Naive B cell (primary cell): ENCODE measurements at regions not wholly inside any gene's neighbourhood (a gene's known extent, or its start where the extent isn't known, plus 50 kb on each side); places are given as distances from the start of the nearest gene placed in this dataset.
"Not testable (repeated sequence)": the region's sequence is repeated elsewhere in the genome, so short reads cannot be mapped to it uniquely, and the experiment has no call there.

Experiments used
- ATAC-seq, 2 donors: fragments of 150-1000 bp; cut with Tn5 transposase; 2 replicates each; pipeline ENCODE4 v1.10.0; 2021; ENCODE audit warnings: low read depth in 2 of 2, mild to moderate bottlenecking in 2 of 2, moderate library complexity in 2 of 2
- DNase-seq: peaks from one replicate; pipeline ENCODE4 v3.0.0; 2022
- H3K27ac Mint-ChIP-seq, 6 donors: one replicate each; pipeline ENCODE4 v1.8.0; 2020 to 2022; ENCODE audit warnings: mild to moderate bottlenecking in 6 of 6, mixed read lengths in 6 of 6, moderate library complexity in 5 of 6, inconsistent platforms in 2 of 6
- H3K27me3 Mint-ChIP-seq, 3 donors: one replicate each; pipeline ENCODE4 v1.8.0; 2021 to 2022; ENCODE audit warnings: mixed read lengths in 3 of 3, mild to moderate bottlenecking in 1 of 3
- H3K36me3 Mint-ChIP-seq, 2 donors: one replicate each; pipeline ENCODE4 v1.8.0; 2020 to 2022; ENCODE audit warnings: mixed read lengths in 2 of 2, inconsistent platforms in 1 of 2, mild to moderate bottlenecking in 1 of 2
- H3K4me1 Mint-ChIP-seq, 3 donors: one replicate each; pipeline ENCODE4 v1.8.0; 2020 to 2022; ENCODE audit warnings: mixed read lengths in 3 of 3, inconsistent platforms in 1 of 3, mild to moderate bottlenecking in 1 of 3, moderate library complexity in 1 of 3
- H3K4me3 Mint-ChIP-seq, 8 donors: one replicate each; pipeline ENCODE4 v1.8.0; 2020 to 2022; ENCODE audit warnings: mild to moderate bottlenecking in 8 of 8, mixed read lengths in 8 of 8, moderate library complexity in 8 of 8, inconsistent platforms in 2 of 8
- H3K9me3 Mint-ChIP-seq, 7 donors: one replicate each; pipeline ENCODE4 v1.8.0; 2020 to 2022; ENCODE audit warnings: mixed read lengths in 7 of 7, mild to moderate bottlenecking in 5 of 7, inconsistent platforms in 2 of 7, moderate library complexity in 1 of 7

GRCh38 chr12:42030588-42030987 lies 114.1 kb downstream of the GXYLT1 start:
- no peak overlapping the region for H3K4me3 Mint-ChIP-seq
- peak overlapping the region in 1 of 6 donors; percentile 30 for H3K27ac Mint-ChIP-seq
- peaks cover 0 to 6% (median 0%) of the 10 kb centered on the region in 3 donors for H3K4me1 Mint-ChIP-seq
- H3K27me3 Mint-ChIP-seq = peaks cover 0 to 12% (median 9%) of the 10 kb centered on the region in 3 donors
- DNase-seq = no peak
- H3K9me3 Mint-ChIP-seq = no peaks in the 10 kb centered on the region
- no peaks in the 10 kb centered on the region for H3K36me3 Mint-ChIP-seq
- ATAC-seq = no peak

- H3K27ac Mint-ChIP-seq = no peak overlapping the region
- H3K36me3 Mint-ChIP-seq = no peaks in the 10 kb centered on the region
- DNase-seq (no peak), ATAC-seq (no peak)
- H3K4me3 Mint-ChIP-seq = peak overlapping the region in 1 of 8 donors; percentile 22
- H3K9me3 Mint-ChIP-seq = no peaks in the 10 kb centered on the region
- H3K27me3 Mint-ChIP-seq = peaks cover 3 to 14% (median 9%) of the 10 kb centered on the region in 3 donors
- peaks cover 7 to 13% (median 7%) of the 10 kb centered on the region in 3 donors for H3K4me1 Mint-ChIP-seq
These were observed 117.1 kb downstream of the GXYLT1 start for GRCh38 chr12:42027546-42027945.

DNA sequence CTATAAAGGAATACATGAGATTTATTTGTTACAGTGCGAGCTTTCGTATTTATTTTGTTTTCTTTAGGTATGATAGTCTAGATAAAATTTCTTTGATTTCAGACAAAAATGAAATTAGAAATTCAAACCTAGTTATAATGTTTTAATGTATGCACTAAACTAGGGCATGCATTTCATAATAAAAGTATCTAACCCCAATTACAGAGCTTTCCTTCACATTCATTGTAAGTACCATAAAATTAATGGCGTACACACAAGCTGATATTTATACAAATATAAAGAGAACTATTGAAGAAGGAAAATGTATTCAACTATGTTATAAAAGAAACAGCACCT lies 120.2 kb downstream of the GXYLT1 start:
- Mint-ChIP-seq H3K4me3 (peak overlapping the region in 6 of 8 donors; percentile 58 to 86 (median 76)), H3K27ac (no peak overlapping the region), H3K27me3 (peaks cover 3 to 10% (median 10%) of the 10 kb centered on the region in 3 donors), H3K9me3 (no peaks in the 10 kb centered on the region), H3K36me3 (no peaks in the 10 kb centered on the region), H3K4me1 (peaks cover 7% of the 10 kb centered on the region in 3 donors)
- DNase-seq (no peak), ATAC-seq (no peak)

DNA sequence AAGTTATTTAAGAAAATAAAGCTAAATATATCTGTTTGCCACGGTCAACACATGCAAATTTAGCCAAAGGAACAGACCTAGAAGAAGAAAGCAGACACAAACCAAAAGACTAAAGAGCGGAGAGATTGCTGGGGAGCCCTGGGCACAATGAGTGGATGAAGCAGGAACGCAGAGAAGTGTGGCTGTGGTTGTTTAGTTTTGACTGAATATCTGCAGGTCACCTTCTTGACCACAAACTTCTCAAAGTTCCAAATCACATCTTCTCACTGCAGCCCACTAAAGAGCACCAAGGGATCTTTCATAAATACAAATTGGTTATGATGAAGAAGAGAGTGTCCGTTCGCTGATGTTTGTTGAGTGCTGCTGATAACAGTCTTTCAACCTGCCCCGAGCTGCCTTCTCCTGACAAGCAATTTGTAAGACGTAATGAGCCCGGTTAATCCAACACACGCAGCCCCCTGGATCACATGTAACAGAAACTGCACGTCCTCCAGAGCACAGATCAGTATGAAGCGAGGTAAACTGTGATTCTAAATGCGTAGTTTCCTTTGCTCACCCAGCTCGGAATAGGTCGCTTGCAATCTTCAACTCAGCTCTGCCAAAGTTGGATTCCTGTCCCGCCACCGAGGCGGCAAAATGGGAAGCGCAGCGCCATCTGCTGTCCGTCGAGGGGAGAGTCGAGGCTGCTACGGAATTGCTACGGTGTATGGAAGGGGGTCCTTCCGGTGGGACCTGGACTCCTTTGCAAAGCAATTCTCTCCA lies 120.8 kb downstream of the GXYLT1 start:
- Mint-ChIP-seq H3K27ac (no peak overlapping the region), H3K4me1 (peaks cover 7% of the 10 kb centered on the region in 3 donors)

DNA sequence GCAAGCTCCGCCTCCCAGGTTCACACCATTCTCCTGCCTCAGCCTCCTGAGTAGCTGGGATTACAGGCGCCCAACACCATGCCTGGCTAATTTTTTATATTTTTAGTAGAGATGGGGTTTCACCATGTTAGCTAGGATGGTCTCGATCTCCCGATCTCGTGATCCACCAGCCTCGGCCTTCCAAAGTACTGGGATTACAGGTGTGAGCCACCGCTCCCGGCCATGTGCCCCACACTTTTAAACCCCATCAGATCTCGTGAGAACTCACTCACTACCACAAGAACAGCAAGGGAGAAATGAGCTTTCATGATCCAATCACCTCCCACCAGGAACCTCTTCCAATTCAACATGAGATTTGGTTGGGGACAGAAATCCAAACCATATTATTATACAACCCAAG lies 122.7 kb downstream of the GXYLT1 start:
- not testable (repeated sequence) for H3K4me3 Mint-ChIP-seq, DNase-seq, ATAC-seq, H3K36me3 Mint-ChIP-seq, H3K9me3 Mint-ChIP-seq
- peaks cover 7 to 12% (median 10%) of the 10 kb centered on the region in 3 donors for H3K4me1 Mint-ChIP-seq
- peak overlapping the region in 1 of 6 donors; percentile 30 for H3K27ac Mint-ChIP-seq
- peaks cover 8 to 19% (median 10%) of the 10 kb centered on the region in 3 donors for H3K27me3 Mint-ChIP-seq

More for the DNA sequence above, 120.8 kb downstream of the GXYLT1 start:
- H3K36me3 Mint-ChIP-seq = no peaks in the 10 kb centered on the region
- ATAC-seq (peak; percentile 84 to 91), DNase-seq (peak; percentile 55)
- H3K9me3 Mint-ChIP-seq = no peaks in the 10 kb centered on the region
- H3K4me3 Mint-ChIP-seq = peak overlapping the region; percentile 37 to 87 (median 76)
- H3K27me3 Mint-ChIP-seq = peaks cover 3 to 10% (median 10%) of the 10 kb centered on the region in 3 donors

DNA sequence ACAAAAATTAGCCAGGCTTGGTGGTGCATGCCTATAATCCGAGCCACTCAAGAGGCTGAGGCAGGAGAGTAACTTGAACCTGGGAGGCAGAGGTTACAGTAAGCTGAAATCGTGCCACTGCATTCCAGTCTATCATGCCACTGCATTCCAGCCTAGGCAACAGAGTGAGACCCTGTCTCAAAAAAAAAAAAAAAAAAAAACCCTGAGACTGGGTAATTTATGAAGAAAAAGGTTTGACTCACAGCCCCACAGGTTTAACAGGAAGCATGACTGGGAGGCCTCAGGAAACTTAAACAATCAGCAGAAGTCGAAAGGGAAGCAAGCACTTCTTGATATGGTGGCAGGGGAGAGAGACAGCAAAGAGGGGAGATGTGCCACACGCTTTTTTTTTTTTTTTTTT lies 123.2 kb downstream of the GXYLT1 start:
- H3K4me3 Mint-ChIP-seq = no peak overlapping the region
- ATAC-seq (no peak), DNase-seq (no peak)
- H3K27me3 Mint-ChIP-seq = peaks cover 8 to 22% (median 10%) of the 10 kb centered on the region in 3 donors
- peak overlapping the region in 1 of 6 donors; percentile 50 for H3K27ac Mint-ChIP-seq
- peaks cover 7 to 15% (median 11%) of the 10 kb centered on the region in 3 donors for H3K4me1 Mint-ChIP-seq
- no peaks in the 10 kb centered on the region for H3K9me3 Mint-ChIP-seq
- H3K36me3 Mint-ChIP-seq = no peaks in the 10 kb centered on the region

GRCh38 chr12:42020226-42020625 lies 124.4 kb downstream of the GXYLT1 start:
- Mint-ChIP-seq H3K27me3 (peaks cover 8 to 22% (median 10%) of the 10 kb centered on the region in 3 donors), H3K4me1 (peaks cover 7 to 15% (median 11%) of the 10 kb centered on the region in 3 donors), H3K36me3 (no peaks in the 10 kb centered on the region), H3K4me3 (no peak overlapping the region), H3K27ac (no peak overlapping the region), H3K9me3 (no peaks in the 10 kb centered on the region)
- no peak for ATAC-seq
- DNase-seq = no peak

DNA sequence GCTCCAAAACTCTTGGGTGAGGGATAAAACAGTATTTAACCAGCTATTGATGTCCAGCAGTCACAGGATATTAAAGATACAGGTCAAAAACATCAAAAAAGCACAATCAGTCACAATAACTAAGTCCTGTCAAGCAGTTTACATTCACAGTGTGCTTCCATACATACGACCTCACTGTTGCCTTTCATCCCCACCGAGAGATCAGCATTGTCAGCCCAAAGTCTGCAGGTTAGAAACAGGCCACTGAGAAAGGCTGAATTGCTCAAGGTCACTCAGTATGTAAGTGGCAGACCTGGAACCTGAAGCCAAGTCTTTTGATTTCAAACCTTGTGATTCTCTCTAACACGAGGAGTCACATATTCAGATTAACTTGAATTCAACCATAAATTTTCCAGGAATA lies 124.9 kb downstream of the GXYLT1 start:
- H3K4me1 Mint-ChIP-seq = peaks cover 7 to 15% (median 11%) of the 10 kb centered on the region in 3 donors
- no peak overlapping the region for H3K27ac Mint-ChIP-seq
- H3K36me3 Mint-ChIP-seq = no peaks in the 10 kb centered on the region
- peaks cover 8 to 22% (median 10%) of the 10 kb centered on the region in 3 donors for H3K27me3 Mint-ChIP-seq
- DNase-seq (no peak), ATAC-seq (no peak)
- H3K4me3 Mint-ChIP-seq = no peak overlapping the region
- no peaks in the 10 kb centered on the region for H3K9me3 Mint-ChIP-seq

GRCh38 chr12:42017051-42017450 lies 127.6 kb downstream of the GXYLT1 start:
- Mint-ChIP-seq H3K27me3 (peaks cover 5 to 15% (median 9%) of the 10 kb centered on the region in 3 donors), H3K9me3 (no peaks in the 10 kb centered on the region), H3K4me1 (peaks cover 0 to 8% (median 4%) of the 10 kb centered on the region in 3 donors), H3K4me3 (no peak overlapping the region), H3K27ac (no peak overlapping the region), H3K36me3 (no peaks in the 10 kb centered on the region)
- DNase-seq = no peak
- peak in 1 of 2 donors; percentile 33 for ATAC-seq

GRCh38 chr12:42015051-42015461 lies 129.6 kb downstream of the GXYLT1 start:
- Mint-ChIP-seq H3K4me1 (peaks cover 0 to 8% (median 4%) of the 10 kb centered on the region in 3 donors), H3K4me3 (no peak overlapping the region), H3K9me3 (no peaks in the 10 kb centered on the region), H3K36me3 (no peaks in the 10 kb centered on the region), H3K27me3 (peaks cover 0 to 12% (median 5%) of the 10 kb centered on the region in 3 donors), H3K27ac (no peak overlapping the region)
- ATAC-seq = no peak
- DNase-seq = no peak

- H3K36me3 Mint-ChIP-seq, H3K4me3 Mint-ChIP-seq, DNase-seq, ATAC-seq, H3K27me3 Mint-ChIP-seq, H3K9me3 Mint-ChIP-seq, H3K4me1 Mint-ChIP-seq: not testable (repeated sequence)
- H3K27ac Mint-ChIP-seq = peak overlapping the region in 1 of 6 donors; percentile 49
These were observed 132.2 kb downstream of the GXYLT1 start for GRCh38 chr12:42012501-42012900.

GRCh38 chr12:42010715-42011114 lies 134.0 kb downstream of the GXYLT1 start:
- H3K9me3 Mint-ChIP-seq = no peaks in the 10 kb centered on the region
- no peaks in the 10 kb centered on the region for H3K4me1 Mint-ChIP-seq
- no peak overlapping the region for H3K27ac Mint-ChIP-seq
- no peak overlapping the region for H3K4me3 Mint-ChIP-seq
- no peak for ATAC-seq
- DNase-seq = no peak
- no peaks in the 10 kb centered on the region for H3K36me3 Mint-ChIP-seq
- no peaks in the 10 kb centered on the region for H3K27me3 Mint-ChIP-seq

GRCh38 chr12:42010257-42010656 lies 134.4 kb downstream of the GXYLT1 start:
- Mint-ChIP-seq H3K4me3 (no peak overlapping the region), H3K4me1 (no peaks in the 10 kb centered on the region), H3K27ac (no peak overlapping the region), H3K27me3 (no peaks in the 10 kb centered on the region), H3K36me3 (no peaks in the 10 kb centered on the region), H3K9me3 (no peaks in the 10 kb centered on the region)
- ATAC-seq (no peak), DNase-seq (no peak)

DNA sequence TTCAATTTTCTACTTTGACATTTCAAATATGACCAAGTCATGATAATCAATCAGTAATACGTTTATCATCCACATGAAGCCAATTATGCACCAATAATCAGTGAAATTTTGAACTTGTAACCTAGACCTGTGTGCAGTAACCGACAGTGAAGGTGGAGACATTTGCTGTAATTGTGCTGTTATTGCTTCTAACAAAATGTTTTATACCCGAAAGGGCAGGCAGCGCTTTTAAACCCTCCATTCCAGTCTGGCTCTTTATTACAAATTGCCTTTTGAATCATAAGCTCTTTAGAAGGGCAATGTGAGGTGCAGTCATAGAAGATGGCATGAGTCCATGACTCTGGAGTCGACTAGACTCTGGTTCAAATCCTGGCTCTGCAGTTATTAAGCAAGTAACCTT lies 135.7 kb downstream of the GXYLT1 start:
- no peaks in the 10 kb centered on the region for H3K4me1 Mint-ChIP-seq
- H3K27ac Mint-ChIP-seq = no peak overlapping the region
- no peak overlapping the region for H3K4me3 Mint-ChIP-seq
- no peaks in the 10 kb centered on the region for H3K27me3 Mint-ChIP-seq
- ATAC-seq = no peak
- DNase-seq = no peak
- no peaks in the 10 kb centered on the region for H3K36me3 Mint-ChIP-seq
- no peaks in the 10 kb centered on the region for H3K9me3 Mint-ChIP-seq
